Activated CD8-positive, alpha-beta T cell treated with anti-CD3 and anti-CD28 coated beads for 36 hours (primary cell): ENCODE measurements at regions not wholly inside any gene's neighbourhood (a gene's known extent, or its start where the extent isn't known, plus 50 kb on each side); places are given as distances from the start of the nearest gene placed in this dataset.

Experiments
- ATAC-seq: fragments of 200-7000 bp; cut with Tn5 transposase; one replicate; pipeline ENCODE4 v1.10.0; 2021; ENCODE audit warnings: mild to moderate bottlenecking, moderate library complexity
- CTCF ChIA-PET: fragments of 350-600 bp; sonication (Branson Sonifier 250); formaldehyde crosslinking; loops from one replicate; lab custom pipeline; 2021; ENCODE audit warnings: antibody characterized with exemption; lab: Charles Lee
- POLR2A ChIA-PET: fragments of 350-600 bp; sonication (Branson Sonifier 250); formaldehyde crosslinking; loops from one replicate; lab custom pipeline; 2021; ENCODE audit warnings: antibody characterized with exemption; lab: Charles Lee
- DNase-seq: peaks from one replicate; pipeline ENCODE4 v3.0.0-alpha.2; 2020
- H3K27ac Mint-ChIP-seq: one replicate; pipeline ENCODE4 v1.8.0; 2021; ENCODE audit warnings: mild to moderate bottlenecking, mixed read lengths
- H3K27me3 Mint-ChIP-seq: one replicate; pipeline ENCODE4 v1.8.0; 2021; ENCODE audit warnings: mixed read lengths
- H3K36me3 Mint-ChIP-seq: one replicate; pipeline ENCODE4 v1.8.0; 2021; ENCODE audit warnings: low read depth, mixed read lengths
- H3K4me1 Mint-ChIP-seq: one replicate; pipeline ENCODE4 v1.8.0; 2021; ENCODE audit warnings: low read depth, mixed read lengths
- H3K4me3 Mint-ChIP-seq: one replicate; pipeline ENCODE4 v1.8.0; 2021; ENCODE audit warnings: mild to moderate bottlenecking, moderate library complexity, mixed read lengths
- H3K9me3 Mint-ChIP-seq: one replicate; pipeline ENCODE4 v1.8.0; 2021; ENCODE audit warnings: mixed read lengths
- intact Hi-C: fragments of 100-400 bp; cut with micrococcal nuclease; formaldehyde crosslinking; loops from one replicate; pipeline ENCODE4 v1.10.0; 2022
- TF ChIP-seq, protein P1 (sequence below): fragments of 200-600 bp; IDR thresholded peaks from one replicate; pipeline ENCODE4 v1.8.0; 2022; ENCODE audit warnings: antibody characterized with exemption, mild to moderate bottlenecking

- no peak overlapping the region for H3K4me3 Mint-ChIP-seq
- TF ChIP-seq, protein P1, sequence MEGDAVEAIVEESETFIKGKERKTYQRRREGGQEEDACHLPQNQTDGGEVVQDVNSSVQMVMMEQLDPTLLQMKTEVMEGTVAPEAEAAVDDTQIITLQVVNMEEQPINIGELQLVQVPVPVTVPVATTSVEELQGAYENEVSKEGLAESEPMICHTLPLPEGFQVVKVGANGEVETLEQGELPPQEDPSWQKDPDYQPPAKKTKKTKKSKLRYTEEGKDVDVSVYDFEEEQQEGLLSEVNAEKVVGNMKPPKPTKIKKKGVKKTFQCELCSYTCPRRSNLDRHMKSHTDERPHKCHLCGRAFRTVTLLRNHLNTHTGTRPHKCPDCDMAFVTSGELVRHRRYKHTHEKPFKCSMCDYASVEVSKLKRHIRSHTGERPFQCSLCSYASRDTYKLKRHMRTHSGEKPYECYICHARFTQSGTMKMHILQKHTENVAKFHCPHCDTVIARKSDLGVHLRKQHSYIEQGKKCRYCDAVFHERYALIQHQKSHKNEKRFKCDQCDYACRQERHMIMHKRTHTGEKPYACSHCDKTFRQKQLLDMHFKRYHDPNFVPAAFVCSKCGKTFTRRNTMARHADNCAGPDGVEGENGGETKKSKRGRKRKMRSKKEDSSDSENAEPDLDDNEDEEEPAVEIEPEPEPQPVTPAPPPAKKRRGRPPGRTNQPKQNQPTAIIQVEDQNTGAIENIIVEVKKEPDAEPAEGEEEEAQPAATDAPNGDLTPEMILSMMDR, result no peak
- H3K36me3 Mint-ChIP-seq, result no peaks in the 10 kb centered on the region
- DNase-seq (no peak), ATAC-seq (no peak)
- H3K4me1 Mint-ChIP-seq, result no peaks in the 10 kb centered on the region
- no peaks in the 10 kb centered on the region for H3K27me3 Mint-ChIP-seq
- H3K9me3 Mint-ChIP-seq, result peaks cover 1% of the 10 kb centered on the region
- intact Hi-C loops, result no loop called here
- POLR2A ChIA-PET, result no interaction called here
- H3K27ac Mint-ChIP-seq, result no peak overlapping the region
- CTCF ChIA-PET, result no interaction called here
Observed at GRCh38 chr6:112799889-112800288, 452.8 kb downstream of the RFPL4B start.

DNA sequence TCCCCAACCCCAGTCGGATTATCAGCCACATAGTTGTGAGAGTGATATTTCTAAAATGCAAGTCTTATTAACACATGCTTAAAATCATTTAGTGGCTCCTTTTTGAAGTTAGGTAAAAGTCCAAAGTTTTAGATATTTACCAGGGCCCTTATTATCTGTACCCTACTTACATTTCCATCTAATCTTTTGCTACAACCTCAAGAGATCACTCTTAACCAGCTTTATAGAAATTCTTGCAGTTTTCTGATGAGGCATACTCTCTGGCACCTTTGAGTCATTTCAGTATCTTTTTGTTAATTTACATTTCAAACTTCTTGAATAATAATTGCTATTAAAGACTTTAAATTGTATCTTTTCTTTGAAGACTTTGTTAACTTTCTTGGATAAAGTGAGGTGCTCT, 453.3 kb downstream of the RFPL4B start:
- no peaks in the 10 kb centered on the region for H3K36me3 Mint-ChIP-seq
- peaks cover 1% of the 10 kb centered on the region for H3K9me3 Mint-ChIP-seq
- intact Hi-C loops, result no loop called here
- H3K27me3 Mint-ChIP-seq, result no peaks in the 10 kb centered on the region
- ChIA-PET POLR2A (no interaction called here), CTCF (no interaction called here)
- H3K4me3 Mint-ChIP-seq, result no peak overlapping the region
- TF ChIP-seq, protein P1, result no peak
- no peaks in the 10 kb centered on the region for H3K4me1 Mint-ChIP-seq
- ATAC-seq (no peak), DNase-seq (no peak)
- no peak overlapping the region for H3K27ac Mint-ChIP-seq

GRCh38 chr6:112800916-112801315, 453.8 kb downstream of the RFPL4B start:
- Mint-ChIP-seq H3K4me3 (no peak overlapping the region), H3K27ac (no peak overlapping the region), H3K9me3 (peaks cover 1% of the 10 kb centered on the region), H3K4me1 (no peaks in the 10 kb centered on the region), H3K36me3 (no peaks in the 10 kb centered on the region), H3K27me3 (no peaks in the 10 kb centered on the region)
- intact Hi-C loops, result no loop called here
- TF ChIP-seq, protein P1, result no peak
- DNase-seq (no peak), ATAC-seq (no peak)
- ChIA-PET POLR2A (no interaction called here), CTCF (no interaction called here)

GRCh38 chr6:112801468-112802080, 454.4 kb downstream of the RFPL4B start:
- POLR2A ChIA-PET, result no interaction called here
- CTCF ChIA-PET, result no interaction called here
- ATAC-seq (no peak), DNase-seq (no peak)
- peaks cover 1% of the 10 kb centered on the region for H3K9me3 Mint-ChIP-seq
- no peaks in the 10 kb centered on the region for H3K4me1 Mint-ChIP-seq
- H3K36me3 Mint-ChIP-seq, result no peaks in the 10 kb centered on the region
- H3K4me3 Mint-ChIP-seq, result no peak overlapping the region
- intact Hi-C loops, result no loop called here
- TF ChIP-seq, protein P1, result no peak
- no peak overlapping the region for H3K27ac Mint-ChIP-seq
- no peaks in the 10 kb centered on the region for H3K27me3 Mint-ChIP-seq

- Mint-ChIP-seq H3K4me3 (no peak overlapping the region), H3K27ac (no peak overlapping the region), H3K27me3 (no peaks in the 10 kb centered on the region), H3K9me3 (no peaks in the 10 kb centered on the region), H3K36me3 (no peaks in the 10 kb centered on the region), H3K4me1 (no peaks in the 10 kb centered on the region)
- TF ChIP-seq, protein P1, result no peak
- POLR2A ChIA-PET, result no interaction called here
- ATAC-seq, result no peak
- DNase-seq, result no peak
- intact Hi-C loops, result no loop called here
- CTCF ChIA-PET, result no interaction called here
Observed at GRCh38 chr6:112802144-112802543, 455.0 kb downstream of the RFPL4B start.
